GM19240 (cell line): ENCODE measurements at regions not wholly inside any gene's neighbourhood (a gene's known extent, or its start where the extent isn't known, plus 50 kb on each side); places are given as distances from the start of the nearest gene placed in this dataset.

Experiments
- DNase-seq: peaks from one replicate; pipeline ENCODE4 v3.0.0; 2011; ENCODE audit warnings: low spot score; ENCODE audit not compliant: insufficient read length

DNA sequence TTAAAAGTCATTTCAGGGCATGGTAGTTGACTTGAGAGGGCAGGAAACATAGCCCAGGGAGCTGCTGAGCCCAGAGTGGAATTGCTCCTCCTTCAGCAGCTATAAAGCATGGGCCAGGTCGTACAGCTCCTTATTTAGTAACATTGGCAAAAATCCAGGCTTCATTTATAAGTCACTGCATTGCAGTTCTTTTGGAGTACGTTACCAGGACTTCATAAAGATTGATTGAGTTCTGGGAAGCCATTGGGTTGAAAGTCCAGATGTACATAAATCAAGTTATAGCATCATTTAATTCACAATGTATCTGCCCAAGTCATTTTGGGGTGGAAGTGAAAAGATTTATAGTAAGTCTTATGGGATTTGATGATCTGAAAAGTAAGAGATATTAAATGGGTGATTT lies 53.0 kb upstream of the ANKEF1 start:
- DNase-seq: no peak

DNA sequence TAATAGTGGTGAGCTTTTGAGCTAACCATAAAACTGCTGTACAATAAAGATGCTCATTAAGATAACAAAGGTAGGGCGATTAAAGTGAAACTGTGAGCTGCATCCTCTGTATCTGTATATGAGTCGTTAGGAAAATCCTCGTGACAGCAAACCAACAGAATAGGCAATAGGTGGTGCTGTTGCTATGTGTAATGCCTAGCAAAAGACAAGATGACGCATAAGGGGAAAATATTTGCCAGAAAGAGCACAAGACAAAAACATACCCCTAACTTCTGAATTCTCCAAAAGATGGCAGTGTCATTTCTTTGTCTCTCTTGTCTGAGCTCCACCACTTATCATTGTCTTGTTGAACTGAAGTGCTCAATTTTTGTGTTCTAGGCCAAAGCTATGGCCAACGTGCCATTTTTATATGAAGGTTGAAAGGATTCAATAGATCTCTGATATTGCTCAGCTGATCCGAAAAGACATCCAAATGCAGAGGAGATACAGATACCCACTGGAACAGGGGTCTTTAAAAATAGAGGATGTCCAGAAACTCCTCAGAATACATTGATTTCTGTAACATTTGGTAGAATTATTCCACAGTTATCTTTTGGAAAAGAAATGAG lies 56.3 kb upstream of the ANKEF1 start:
- DNase-seq: peak; percentile 13

DNA sequence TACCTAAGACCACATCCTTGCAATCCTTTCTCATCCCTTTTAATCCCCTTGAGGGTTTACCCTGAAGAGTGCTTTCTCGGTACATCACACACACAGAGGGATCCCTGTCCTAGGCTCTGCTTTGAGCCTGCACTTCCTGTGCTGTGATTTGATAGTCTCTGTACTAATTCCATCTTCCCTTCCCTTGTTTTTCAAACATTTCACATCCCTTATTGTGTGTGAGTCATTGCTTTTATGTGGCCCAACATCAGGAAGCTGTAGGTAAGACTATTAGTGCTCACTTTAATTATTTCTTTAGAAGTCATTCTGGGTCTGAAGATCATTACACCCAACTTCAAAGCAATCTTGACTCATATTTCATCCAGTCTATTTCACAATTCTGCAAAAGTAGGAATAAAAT lies 57.2 kb upstream of the ANKEF1 start:
- DNase-seq: no peak

DNA sequence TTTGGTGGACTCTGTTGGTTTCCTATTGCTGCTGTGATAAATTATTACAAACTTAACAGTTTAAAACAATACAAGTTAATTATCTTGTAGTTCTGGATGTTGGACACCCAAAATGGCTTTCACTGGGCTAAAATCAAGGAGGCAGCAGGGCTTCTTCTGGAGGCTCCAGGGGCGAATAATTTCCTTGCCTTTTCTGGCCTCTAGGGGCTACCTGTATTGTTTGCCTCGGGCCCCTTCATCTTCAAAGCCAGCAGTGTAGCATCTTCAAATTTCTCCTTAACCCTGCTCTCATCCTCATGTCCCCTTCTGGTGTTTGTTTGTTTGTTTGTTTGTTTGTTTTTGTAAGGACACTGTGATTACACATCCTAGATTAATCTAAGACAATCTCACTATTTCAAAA lies 60.5 kb upstream of the ANKEF1 start:
- DNase-seq: no peak

DNA sequence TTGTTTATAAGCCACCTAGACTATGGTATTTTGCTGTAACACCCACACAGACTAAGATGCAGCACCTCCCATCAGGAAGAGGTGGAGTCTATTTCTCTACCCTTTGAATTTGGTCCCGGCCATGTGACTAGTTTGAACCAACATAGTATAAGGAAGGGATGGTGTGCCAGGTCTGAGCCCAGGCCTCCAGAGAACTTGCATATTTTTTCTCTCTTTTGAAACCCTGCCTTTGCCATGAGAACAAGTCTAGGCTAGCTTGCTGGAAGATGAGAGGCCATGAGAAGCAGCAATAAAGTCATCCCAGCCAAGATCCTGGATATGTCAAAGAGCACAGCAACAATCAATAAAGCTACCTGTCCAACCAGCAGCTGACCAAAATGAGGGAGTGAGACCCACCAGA lies 63.0 kb upstream of the ANKEF1 start:
- DNase-seq: no peak

DNA sequence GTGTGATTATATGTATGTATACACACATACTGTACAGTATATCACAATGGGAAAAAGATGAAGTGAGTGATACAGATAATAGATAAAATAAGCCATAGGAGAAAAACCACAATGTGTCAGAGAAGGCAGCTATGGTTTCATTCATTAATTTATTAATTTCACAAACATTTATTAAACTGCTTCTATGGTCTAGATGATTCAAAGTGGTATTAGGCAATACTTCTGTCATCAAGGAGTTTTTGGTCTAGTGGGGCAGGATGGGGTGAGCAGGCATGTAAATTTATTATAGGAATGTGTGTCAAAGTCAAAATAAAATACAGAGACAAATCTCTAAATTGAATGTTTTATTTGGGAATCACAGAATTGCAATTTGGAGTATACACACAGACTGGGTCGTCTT lies 65.2 kb upstream of the ANKEF1 start:
- no peak for DNase-seq

DNA sequence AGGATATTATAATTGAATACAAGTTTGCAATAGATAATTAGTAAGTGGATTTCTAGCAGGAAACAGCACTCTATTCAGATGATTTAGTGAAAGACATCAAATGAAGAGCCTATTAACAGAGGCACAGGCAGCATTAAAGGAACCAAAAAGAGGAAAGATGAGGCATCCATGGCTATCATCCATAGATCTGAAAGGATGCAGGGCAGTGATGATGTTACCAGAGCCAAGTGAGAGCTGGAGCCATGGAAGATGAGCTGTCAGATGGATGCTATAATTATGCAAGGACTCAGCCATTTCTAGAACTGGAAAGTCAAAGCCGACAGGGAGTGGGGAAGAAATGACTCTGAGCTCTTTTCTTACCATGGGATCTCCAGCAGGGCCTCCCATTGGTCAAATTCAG lies 66.8 kb upstream of the ANKEF1 start:
- no peak for DNase-seq

DNA sequence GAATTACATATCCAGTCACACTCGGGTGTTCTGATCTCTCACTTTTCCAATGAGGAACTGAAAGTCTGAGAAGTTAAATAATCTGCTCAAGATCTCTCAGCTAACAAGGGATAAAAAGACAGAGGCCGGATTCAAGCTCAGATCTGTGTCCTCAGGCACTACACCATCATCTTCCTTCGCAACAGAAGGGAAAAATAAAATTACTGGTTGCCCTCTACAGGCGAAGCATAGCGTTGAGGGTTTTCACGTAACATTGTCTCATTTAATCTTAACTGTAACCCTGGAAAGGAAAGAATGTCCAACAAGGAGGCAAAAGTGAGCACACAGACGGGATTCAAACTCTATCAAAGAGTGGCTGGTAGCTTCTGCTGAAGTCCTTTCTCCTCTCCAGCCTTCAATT lies 67.8 kb upstream of the ANKEF1 start:
- DNase-seq: no peak

DNA sequence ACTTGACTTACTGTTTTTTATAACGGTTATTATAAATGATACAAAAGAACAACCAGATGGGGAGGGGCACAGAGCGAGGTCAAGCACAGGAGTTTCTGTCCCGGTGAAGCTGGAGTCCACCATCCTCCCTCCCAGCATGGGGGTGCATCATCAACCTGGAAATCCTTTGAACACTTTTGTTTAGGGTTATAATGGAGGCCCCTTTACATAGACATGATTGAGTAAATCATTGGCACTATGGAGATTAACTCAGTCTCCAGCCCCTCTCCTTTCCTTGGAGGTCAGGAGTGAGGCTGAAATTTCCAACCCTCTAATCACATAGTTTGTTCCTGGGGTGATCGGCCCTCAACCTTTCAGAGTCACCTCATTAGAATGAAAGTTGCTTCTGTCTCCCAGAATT lies 71.8 kb upstream of the ANKEF1 start:
- DNase-seq: no peak

DNA sequence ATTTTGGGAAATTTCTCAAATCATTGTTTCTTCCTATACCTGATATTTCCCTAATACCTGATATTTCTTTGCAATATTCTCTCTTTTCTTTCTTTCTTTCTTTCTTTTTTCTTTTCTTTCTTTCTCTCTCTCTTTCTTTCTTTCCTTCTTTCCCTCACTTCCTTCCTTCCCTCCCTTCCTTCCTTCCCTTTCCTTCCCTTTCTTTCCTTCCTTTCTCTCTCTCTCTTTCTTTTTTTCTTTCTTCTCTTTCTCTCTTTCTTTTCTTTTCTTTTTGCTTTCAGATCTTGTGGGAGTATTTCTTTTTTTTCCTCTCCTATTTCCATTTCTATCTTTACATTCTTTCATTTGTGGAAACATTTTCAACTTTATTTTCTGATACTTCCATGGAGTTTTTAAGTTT lies 76.1 kb upstream of the ANKEF1 start:
- DNase-seq: no peak

DNA sequence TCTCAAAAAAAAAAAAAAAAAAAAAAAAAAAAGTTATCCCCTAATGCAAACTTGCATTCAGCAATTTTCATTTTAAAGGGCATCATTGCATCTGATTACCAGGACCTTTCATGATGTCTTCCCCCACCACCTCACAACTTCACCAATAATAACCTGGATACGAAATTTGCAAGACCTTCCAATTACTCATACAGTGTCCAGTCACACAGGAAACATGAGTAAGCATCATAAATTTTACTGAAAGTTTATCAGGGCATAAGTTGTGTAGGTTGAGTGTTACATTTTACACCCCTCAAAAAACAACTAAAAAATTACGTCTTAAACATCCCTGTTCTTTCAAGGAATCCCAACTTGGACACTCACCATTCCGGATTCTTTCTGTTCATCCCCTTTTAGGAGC lies 79.1 kb upstream of the ANKEF1 start:
- no peak for DNase-seq

DNA sequence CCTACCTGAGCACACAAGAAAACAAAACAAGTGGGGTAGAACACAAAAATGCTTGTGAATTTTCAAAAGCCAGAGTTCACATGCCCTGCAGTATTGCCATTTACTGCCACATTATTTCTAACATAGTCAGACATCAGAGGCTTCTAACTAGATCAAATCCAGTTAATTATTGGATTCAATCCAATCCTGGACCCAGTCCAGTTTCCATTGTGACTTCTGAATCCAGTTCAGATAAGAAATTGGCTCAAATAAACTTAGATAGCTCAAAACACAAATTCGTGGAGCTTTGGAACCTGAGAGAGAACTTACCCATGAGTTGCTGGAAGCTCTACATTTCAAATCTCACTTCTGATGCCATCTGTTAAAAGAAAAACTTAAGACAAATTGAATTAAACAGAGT lies 85.2 kb upstream of the ANKEF1 start:
- DNase-seq: no peak

DNA sequence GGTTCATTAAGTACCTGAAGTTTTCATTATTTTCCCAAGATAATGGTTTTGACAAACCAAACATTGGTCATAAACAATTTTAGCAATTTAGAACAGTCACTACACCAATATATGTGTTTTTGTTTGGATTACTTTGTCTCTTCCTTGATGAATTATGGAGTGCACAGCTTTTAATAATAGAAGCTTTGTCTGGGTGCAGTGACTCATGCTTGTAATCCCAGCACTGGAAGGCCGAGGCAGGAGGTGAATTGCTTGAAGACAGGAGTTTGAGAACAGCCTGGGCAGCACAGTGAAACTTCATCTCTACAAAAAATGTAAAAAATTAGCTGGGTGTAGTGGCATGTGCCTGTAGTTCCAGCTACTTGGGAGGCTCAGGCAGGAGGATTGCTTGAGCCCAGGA lies 89.4 kb upstream of the ANKEF1 start:
- no peak for DNase-seq

DNA sequence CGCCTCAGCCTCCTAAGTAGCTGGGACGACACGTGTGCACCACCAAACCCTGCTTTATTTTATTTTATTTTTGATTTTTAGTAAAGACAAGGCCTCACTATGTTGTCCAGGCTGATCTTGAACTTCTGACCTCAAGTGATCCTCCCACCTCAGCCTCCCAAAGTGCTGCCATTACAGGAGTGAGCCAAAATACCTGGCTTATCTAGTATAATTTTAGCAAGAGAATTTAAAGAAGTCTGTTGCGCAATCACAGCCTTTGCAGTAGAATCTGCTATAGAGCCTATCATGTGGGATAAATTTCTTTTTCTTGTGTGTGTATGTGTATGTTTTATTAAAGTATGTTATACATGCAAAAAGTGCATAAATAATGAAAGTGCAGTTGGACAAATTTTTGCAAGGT lies 92.1 kb upstream of the ANKEF1 start:
- DNase-seq: no peak

DNA sequence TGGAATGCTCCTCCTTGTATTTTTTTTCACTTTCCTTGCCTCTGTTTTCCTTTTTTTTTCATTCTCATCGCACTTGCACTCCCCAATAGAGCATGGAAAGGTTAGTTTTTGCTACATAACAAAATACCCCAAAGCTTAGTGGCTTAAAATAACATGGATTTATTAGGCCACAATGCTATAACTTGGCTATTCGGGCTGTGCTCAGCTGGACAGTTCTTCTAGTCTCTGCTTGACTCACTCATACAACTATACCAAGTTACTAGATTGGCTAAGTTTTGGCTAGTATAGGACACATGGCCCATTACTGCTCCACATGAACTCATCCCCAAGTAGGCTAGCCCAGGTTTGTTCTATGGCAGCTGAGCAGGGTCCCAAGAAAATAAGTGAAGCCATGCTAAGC lies 94.5 kb upstream of the ANKEF1 start:
- no peak for DNase-seq

DNA sequence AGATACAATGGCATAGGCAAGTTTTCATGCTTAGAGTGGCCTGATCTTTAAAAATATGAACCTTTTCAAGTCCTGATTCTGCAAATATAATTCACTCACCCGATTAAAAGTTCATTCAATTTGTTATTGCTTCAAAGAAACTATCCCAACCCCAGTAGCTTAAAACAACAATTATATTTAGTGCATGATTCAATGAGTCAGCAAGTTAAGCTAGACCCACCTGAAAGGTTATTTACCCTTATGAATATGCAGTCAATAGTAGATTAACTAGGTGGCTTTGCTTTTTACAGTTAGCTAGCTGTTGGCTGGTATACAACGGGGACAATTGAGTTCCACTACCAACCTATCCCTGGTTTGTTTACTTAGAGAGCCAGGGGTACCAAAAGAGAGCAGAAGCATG lies 95.6 kb upstream of the ANKEF1 start:
- DNase-seq: no peak

DNA sequence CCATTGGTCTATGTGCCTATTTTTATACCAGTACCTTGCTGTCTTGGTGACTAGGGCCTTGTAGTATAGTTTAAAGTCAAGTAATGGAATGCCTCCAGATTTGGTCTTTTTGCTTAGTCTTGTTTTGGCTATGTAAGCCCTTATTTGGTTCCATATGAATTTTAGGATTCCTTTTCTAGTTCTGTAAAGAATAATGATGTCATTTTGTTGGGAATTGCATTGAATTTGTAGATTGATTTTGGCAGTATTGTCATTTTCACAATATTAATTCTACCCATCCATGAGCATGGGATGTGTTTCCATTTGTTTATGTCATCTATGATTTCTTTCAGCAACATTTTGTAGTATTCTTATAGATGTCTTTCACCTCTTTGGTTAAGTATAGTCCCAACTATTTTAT lies 96.4 kb upstream of the PAK5 start:
- DNase-seq: no peak

DNA sequence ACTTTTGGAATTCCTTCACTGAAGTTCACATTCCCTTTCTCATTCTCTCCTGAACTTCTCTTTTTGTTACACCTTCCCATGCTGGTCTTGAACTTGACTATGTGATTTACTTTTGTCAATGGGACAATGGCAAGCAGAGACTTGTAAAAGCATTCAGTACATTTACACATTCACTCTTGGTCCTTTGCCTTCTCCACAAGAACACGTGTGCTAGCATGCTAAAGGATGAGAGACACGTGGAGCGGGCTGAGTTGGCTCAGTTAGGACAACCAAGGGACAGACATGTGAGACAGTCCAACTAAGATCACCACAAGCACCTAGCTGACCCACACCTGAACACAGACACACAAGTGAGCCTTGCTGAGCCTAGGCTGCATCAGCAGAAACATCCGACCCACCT lies 91.3 kb upstream of the PAK5 start:
- DNase-seq: no peak

DNA sequence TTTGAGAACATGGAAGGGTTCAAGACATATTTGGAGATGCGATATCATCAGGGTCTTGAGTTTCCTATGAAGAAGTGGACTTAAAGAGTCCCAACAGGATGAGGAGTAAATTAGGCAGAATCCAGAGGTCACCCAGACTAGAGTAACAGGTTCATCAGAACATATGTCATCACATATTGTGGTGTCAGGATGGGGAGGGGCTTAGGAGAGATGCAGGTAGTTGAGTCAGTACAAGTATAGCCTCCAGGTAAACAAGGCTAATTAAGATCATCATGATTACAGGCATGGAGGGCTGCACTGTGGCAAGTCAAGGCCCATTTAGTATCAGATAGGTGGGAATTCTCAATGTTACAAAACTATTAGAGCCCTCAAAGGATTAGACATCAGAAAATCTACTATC lies 90.1 kb upstream of the PAK5 start:
- no peak for DNase-seq

DNA sequence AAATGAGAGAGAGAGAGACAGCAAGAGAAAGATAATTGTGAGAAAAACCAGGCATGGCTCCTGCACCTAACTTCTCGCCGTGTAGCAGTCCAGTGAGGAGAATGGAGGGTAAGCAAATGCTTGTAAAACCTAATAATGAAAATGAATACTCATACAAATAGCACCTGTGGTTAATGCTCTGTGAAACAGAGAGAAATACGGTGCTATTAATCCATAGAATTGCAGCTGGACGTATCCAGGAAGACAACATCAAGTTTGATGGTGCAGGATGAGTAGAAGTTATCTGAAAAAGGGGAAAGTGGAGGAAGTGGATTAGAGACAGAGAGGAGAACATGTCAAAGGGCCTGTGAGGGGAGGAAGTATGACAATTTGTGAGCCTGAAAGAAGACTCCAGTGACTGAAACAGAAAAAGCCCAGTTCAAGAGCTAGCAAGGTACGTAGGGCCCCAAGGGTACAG lies 89.4 kb upstream of the PAK5 start:
- no peak for DNase-seq

DNA sequence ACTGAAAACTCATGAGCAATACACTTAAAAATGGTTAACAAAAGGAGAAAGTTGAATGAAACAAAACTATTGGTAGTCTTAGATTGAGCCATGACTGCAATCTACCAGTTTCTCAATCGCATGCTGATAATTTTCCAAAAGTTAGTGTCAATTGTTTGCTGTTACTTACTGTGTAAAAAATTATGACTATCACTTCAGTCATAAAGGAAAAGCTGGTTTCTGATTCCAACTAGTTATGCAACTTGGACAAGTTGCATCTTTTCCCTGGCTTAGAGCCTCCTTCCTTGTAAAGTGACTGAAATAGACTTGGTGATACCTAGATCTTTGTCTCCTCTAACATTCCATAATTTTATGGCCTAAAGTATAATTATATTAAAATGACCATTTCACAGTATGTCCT lies 88.3 kb upstream of the PAK5 start:
- DNase-seq: no peak

DNA sequence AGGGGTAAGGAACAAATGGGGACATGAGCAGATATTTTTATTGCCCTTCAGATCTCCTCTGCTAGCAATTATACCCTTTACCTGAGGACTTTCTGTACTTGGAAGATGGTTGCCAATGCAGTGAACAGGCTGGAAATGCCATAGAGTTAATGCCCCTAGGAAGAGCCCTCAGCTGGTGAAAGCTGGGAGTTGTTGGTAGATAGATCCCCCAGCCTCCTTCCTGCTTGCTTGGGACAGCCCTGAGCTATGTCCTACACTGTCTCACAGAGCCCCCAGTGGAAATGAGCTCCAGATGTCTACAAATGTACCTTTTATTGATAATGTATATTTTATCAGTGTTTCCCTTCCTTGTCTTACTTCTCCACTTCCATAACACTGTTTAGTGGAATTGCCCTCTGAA lies 87.6 kb upstream of the PAK5 start:
- no peak for DNase-seq

DNA sequence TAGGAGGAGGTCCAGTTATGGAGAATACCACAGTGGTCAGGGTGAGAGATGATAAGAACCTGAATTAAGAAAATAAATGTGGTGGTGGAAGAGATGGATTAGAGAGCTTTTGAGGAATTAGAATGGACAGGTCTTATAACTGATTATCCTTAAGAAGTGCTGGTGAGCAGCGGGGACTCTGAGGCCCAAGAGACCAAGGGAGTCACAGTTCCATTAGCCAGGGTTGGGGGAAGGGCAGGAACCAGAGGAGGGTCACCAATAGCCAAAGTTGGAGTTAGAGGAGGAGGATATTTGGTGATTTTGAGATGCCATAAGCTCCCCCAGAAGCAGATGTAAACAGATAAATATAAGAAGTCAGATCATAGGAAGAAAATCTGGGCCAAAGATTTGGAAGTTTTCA lies 87.1 kb upstream of the PAK5 start:
- no peak for DNase-seq

DNA sequence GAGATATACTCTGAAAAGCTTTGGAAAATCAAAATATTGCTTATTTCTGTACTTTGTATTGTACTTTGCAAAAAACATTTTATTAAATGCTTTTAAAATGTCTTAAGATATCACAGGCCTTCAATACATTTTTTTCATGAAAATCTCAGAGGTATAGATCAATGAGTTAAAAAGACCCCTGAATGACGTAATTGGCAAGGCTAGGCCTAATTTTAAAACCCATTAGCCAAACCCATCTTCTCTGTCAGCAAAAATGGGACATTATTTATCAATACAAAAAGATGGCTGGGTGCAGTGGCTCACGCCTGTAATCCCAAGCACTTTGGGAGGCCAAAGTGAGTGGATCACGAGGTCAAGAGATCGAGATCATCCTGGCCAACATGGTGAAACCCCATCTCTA lies 84.8 kb upstream of the PAK5 start:
- DNase-seq: no peak
